ENCODE measurements at regions not wholly inside any gene's neighbourhood (a gene's known extent, or its start where the extent isn't known, plus 50 kb on each side); places are given as distances from the start of the nearest gene placed in this dataset.

- Histone ChIP-seq H3K4me2 (ENCODE audit: low read depth, low read length) (no peak overlapping the region), H3K27me3 (ENCODE audit: control insufficient read depth in 1 of 2, insufficient read depth in 2 of 2, low read length in 2 of 2) (no peaks in the 10 kb centered on the region), H3K9me3 (ENCODE audit: low read length) (no peaks in the 10 kb centered on the region), H3K9ac (ENCODE audit: insufficient read depth, low read depth, low read length) (no peak overlapping the region), H3K27ac (ENCODE audit: extremely low read length, insufficient read depth, low read length) (no peak overlapping the region), H3K36me3 (replicated peaks in 1 of 2; ENCODE audit: control insufficient read depth in 1 of 2, insufficient read depth in 2 of 2, low read length in 2 of 2) (no peaks in the 10 kb centered on the region), H3K79me2 (ENCODE audit: insufficient read depth, low read length) (no peaks in the 10 kb centered on the region), H2AFZ (ENCODE audit: low read length) (no peak overlapping the region), H3K4me3 (replicated peaks in 1 of 3; ENCODE audit: insufficient read depth in 1 of 3, low read depth in 2 of 3, low read length in 3 of 3) (no peak overlapping the region), H3K4me1 (ENCODE audit: insufficient read depth, low read length) (no peaks in the 10 kb centered on the region), H4K20me1 (ENCODE audit: insufficient read depth, low read length) (no peaks in the 10 kb centered on the region)
- in situ Hi-C loops (cut with HindIII; ENCODE audit: extremely low pct_ligation_motif_present, low pct_unique_long_range_greater_than_20kb) (no loop called here), intact Hi-C loops (cut with micrococcal nuclease; ENCODE audit: unreplicated experiment) (no loop called here)
- FAIRE-seq (no peak), DNase-seq (ENCODE audit: low spot score) (no peak), ATAC-seq (no peak)
- TF ChIP-seq BRF2 (CRISPR knock-in tag; IDR thresholded peaks at IDR 0.05) (no peak), ZC3H13 (CRISPR knock-in tag; IDR thresholded peaks at IDR 0.05) (no peak), RBAK (CRISPR knock-in tag; IDR thresholded peaks at IDR 0.05) (no peak), ZNF576 (CRISPR knock-in tag; IDR thresholded peaks at IDR 0.05) (no peak), SMAD9 (CRISPR knock-in tag; IDR thresholded peaks at IDR 0.05) (no peak), HMG20A (CRISPR knock-in tag; IDR thresholded peaks at IDR 0.05; ENCODE audit: borderline replicate concordance) (no peak), ATF7 (IDR thresholded peaks at IDR 0.05) (no peak), ATF7 (CRISPR knock-in tag; IDR thresholded peaks at IDR 0.05) (no peak), ZNF512 (CRISPR knock-in tag; IDR thresholded peaks at IDR 0.05) (no peak), PAXIP1 (CRISPR knock-in tag; conservative IDR thresholded peaks at IDR 0.05) (no peak), PTBP1 (IDR thresholded peaks at IDR 0.05; ENCODE audit: low read depth, low read length, poor library complexity, severe bottlenecking) (no peak), ZNF569 (CRISPR knock-in tag; IDR thresholded peaks at IDR 0.05; ENCODE audit: borderline replicate concordance) (no peak), SSRP1 (CRISPR knock-in tag; IDR thresholded peaks at IDR 0.05) (no peak), TAF1 (CRISPR knock-in tag; IDR thresholded peaks at IDR 0.05) (no peak)
- ChIA-PET CTCF (ENCODE audit: low intra/inter-chr PET ratio, low total read pairs) (no interaction called here), POLR2A (no interaction called here)
- 10% methylated on average over 4 of the region's 7 CpGs for WGBS (ENCODE audit: low lambda C conversion rate)
- no TSS peak for BruUV-seq (replicated peaks)
Observed at GRCh38 chr9:29656641-29657406, 2083.5 kb upstream of the C9orf72 start.
